Neuronal stem cell (in vitro differentiated cells): ENCODE measurements at regions not wholly inside any gene's neighbourhood (a gene's known extent, or its start where the extent isn't known, plus 50 kb on each side); places are given as distances from the start of the nearest gene placed in this dataset.

Experiments used
- DNase-seq: peaks from one replicate; pipeline ENCODE4 v3.0.0-alpha.2; 2013; ENCODE audit warnings: low spot score
- H2AFZ ChIP-seq: one replicate; pipeline ENCODE4 v1.6.1; 2013; ENCODE audit warnings: mild to moderate bottlenecking, low read length, inconsistent platforms
- H2AK5ac ChIP-seq: 2 replicates; pipeline ENCODE4 v1.6.1; 2013; ENCODE audit warnings: low read depth, mild to moderate bottlenecking, inconsistent platforms, low read length, moderate library complexity, mixed read lengths
- H2BK120ac ChIP-seq: 2 replicates; pipeline ENCODE4 v1.6.1; 2013; ENCODE audit warnings: low read depth, mild to moderate bottlenecking, inconsistent platforms, low read length, moderate library complexity, mixed read lengths
- H2BK12ac ChIP-seq: one replicate; pipeline ENCODE4 v1.6.1; 2013; ENCODE audit warnings: low read length, inconsistent platforms
- H2BK15ac ChIP-seq: 2 replicates; pipeline ENCODE4 v1.6.1; 2013; ENCODE audit warnings: mild to moderate bottlenecking, low read length, inconsistent platforms, mixed read lengths
- H2BK5ac ChIP-seq: one replicate; pipeline ENCODE4 v1.6.1; 2013; ENCODE audit warnings: inconsistent platforms, mild to moderate bottlenecking, low read length, moderate library complexity
- H3K14ac ChIP-seq: one replicate; pipeline ENCODE4 v1.6.1; 2013; ENCODE audit warnings: low read length, inconsistent platforms
- H3K18ac ChIP-seq: 2 replicates; pipeline ENCODE4 v1.6.1; 2013; ENCODE audit warnings: low read length, inconsistent platforms
- H3K23ac ChIP-seq: 2 replicates; pipeline ENCODE4 v1.6.1; 2013; ENCODE audit warnings: low read depth, mild to moderate bottlenecking, mixed read lengths, low read length, inconsistent platforms; ENCODE audit not compliant: poor library complexity
- H3K27ac ChIP-seq: replicated peaks from 3 replicates; pipeline ENCODE4 v1.5.1; 2013; ENCODE audit warnings: low read length, inconsistent platforms
- H3K27me3 ChIP-seq, 3 experiments: 2 replicates each; pipeline ENCODE4 v1.6.1; 2013; ENCODE audit warnings: low read length in 3 of 3, mild to moderate bottlenecking in 2 of 3, inconsistent platforms in 1 of 3, low read depth in 1 of 3, mixed read lengths in 1 of 3, moderate library complexity in 1 of 3; ENCODE audit not compliant: control insufficient read depth in 3 of 3, insufficient read depth in 3 of 3
- H3K36me3 ChIP-seq, 2 donors: replicated peaks in 1 of 2; 2 replicates each; pipeline ENCODE4 v1.6.1; 2013; ENCODE audit warnings: low read length in 2 of 2; ENCODE audit not compliant: control insufficient read depth in 2 of 2, insufficient read depth in 2 of 2
- H3K4ac ChIP-seq: 2 replicates; pipeline ENCODE4 v1.6.1; 2013; ENCODE audit warnings: inconsistent platforms, mild to moderate bottlenecking, low read length, moderate library complexity
- H3K4me1 ChIP-seq, 2 donors: 1 replicate in 1 of 2; 2 replicates in 1 of 2; pipeline ENCODE4 v1.6.1; 2013; ENCODE audit warnings: low read length in 2 of 2, low read depth in 1 of 2; ENCODE audit not compliant: control insufficient read depth in 2 of 2, insufficient read depth in 1 of 2
- H3K4me2 ChIP-seq: one replicate; pipeline ENCODE4 v1.6.1; 2013; ENCODE audit warnings: mild to moderate bottlenecking, low read length, inconsistent platforms; ENCODE audit not compliant: insufficient read depth, poor library complexity, severe bottlenecking
- H3K4me3 ChIP-seq, 2 donors: 2 replicates each; pipeline ENCODE4 v1.5.1; 2013; ENCODE audit warnings: low read length in 2 of 2, mild to moderate bottlenecking in 2 of 2, inconsistent platforms in 1 of 2, moderate library complexity in 1 of 2
- H3K79me1 ChIP-seq: one replicate; pipeline ENCODE4 v1.6.1; 2013; ENCODE audit warnings: low read depth, mild to moderate bottlenecking, inconsistent platforms, low read length, moderate library complexity
- H3K9ac ChIP-seq: one replicate; pipeline ENCODE4 v1.6.1; 2013; ENCODE audit warnings: mild to moderate bottlenecking, low read depth, low read length, inconsistent platforms; ENCODE audit not compliant: poor library complexity
- H3K9me3 ChIP-seq, 2 donors: replicated peaks in 1 of 2; 2 replicates each; pipeline versions ENCODE3 to v1.6.1; 2013; ENCODE audit warnings: low read length in 2 of 2, mild to moderate bottlenecking in 2 of 2, inconsistent platforms in 1 of 2, low read depth in 1 of 2, mixed read lengths in 1 of 2, moderate library complexity in 1 of 2; ENCODE audit not compliant: control insufficient read depth in 2 of 2, insufficient read depth in 1 of 2
- H4K8ac ChIP-seq: one replicate; pipeline ENCODE4 v1.6.1; 2013; ENCODE audit warnings: low read depth, mild to moderate bottlenecking, inconsistent platforms, low read length, moderate library complexity
- H4K91ac ChIP-seq: one replicate; pipeline ENCODE4 v1.6.1; 2013; ENCODE audit warnings: low read length, low read depth, mild to moderate bottlenecking, inconsistent platforms; ENCODE audit not compliant: poor library complexity
- WGBS, 2 donors: extraction: QIAGEN DNeasy Blood & Tissue Kit; methylation state at CpG; one replicate each; pipeline ENCODE4 v1.1.7; 2013; ENCODE audit warnings: missing lambda C conversion rate in 2 of 2, mixed read lengths in 1 of 2; ENCODE audit not compliant: insufficient read length in 2 of 2, insufficient replicate concordance in 1 of 2; ENCODE audit errors: extremely low coverage in 2 of 2; 5-methylcytosine and 5-hydroxymethylcytosine counted together

DNA sequence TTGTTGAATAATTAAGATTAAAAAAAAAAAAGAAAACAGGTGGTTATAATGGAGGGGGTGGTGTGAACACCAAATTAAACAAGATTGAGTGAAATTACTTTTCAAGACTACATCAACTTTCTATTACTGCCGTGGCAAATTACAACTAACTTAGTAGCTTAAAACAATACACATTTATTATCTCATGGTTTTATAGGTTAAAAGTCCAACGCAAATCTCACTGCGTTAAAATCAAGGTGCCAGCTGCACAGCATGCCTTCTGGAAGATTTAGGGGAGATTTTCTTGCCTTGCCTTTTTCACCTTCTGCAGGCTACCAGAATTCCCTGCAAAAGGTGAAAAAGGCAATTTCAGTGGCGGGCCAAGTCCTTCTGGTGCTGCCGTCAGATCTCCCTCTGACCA is 58.5 kb downstream of the ATXN3L start:
- Histone ChIP-seq H2BK120ac (no peak overlapping the region), H3K23ac (no peak overlapping the region), H2AK5ac (no peak overlapping the region), H3K79me1 (no peaks in the 10 kb centered on the region), H2BK12ac (no peak overlapping the region), H3K27me3 (no peaks in the 10 kb centered on the region), H2BK5ac (no peak overlapping the region), H3K14ac (no peak overlapping the region), H3K27ac (no peak overlapping the region), H3K9me3 (peaks cover 0 to 3% of the 10 kb centered on the region in 2 donors), H3K18ac (no peak overlapping the region), H3K9ac (no peak overlapping the region), H4K8ac (no peak overlapping the region), H3K4me2 (no peak overlapping the region), H2BK15ac (no peak overlapping the region), H3K36me3 (no peaks in the 10 kb centered on the region), H3K4ac (no peak overlapping the region), H3K4me1 (peaks cover 0 to 13% of the 10 kb centered on the region in 2 donors), H4K91ac (no peak overlapping the region), H2AFZ (no peak overlapping the region), H3K4me3 (no peak overlapping the region)
- WGBS, 2 donors, result no CpG with 5 or more reads among the region's 5 CpGs
- no peak for DNase-seq

DNA sequence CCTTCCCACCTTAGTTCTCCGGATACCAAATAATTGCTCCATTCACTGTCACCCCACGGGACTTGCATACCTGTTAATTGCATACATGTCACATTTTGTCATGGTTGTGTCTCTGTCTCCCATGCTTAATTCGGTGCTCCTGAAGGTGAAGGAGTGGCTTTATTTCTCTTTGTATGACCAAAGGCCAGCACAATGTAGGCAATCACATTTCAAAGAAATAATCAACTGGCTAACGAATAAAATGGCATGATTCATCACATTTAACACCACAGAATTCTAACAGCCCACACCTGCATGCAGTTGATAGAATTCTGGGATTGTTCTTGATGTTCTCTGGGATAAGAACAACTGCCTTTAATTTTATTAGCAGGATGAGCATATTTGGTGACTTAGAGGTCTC is 59.3 kb downstream of the ATXN3L start:
- Histone ChIP-seq H4K91ac (no peak overlapping the region), H3K9ac (no peak overlapping the region), H2BK120ac (no peak overlapping the region), H3K27ac (no peak overlapping the region), H3K23ac (no peak overlapping the region), H2BK5ac (no peak overlapping the region), H3K4me2 (no peak overlapping the region), H3K79me1 (no peaks in the 10 kb centered on the region), H4K8ac (no peak overlapping the region), H3K4ac (no peak overlapping the region), H3K4me3 (no peak overlapping the region), H2BK12ac (no peak overlapping the region), H3K9me3 (peaks cover 0 to 3% of the 10 kb centered on the region in 2 donors), H2AK5ac (no peak overlapping the region), H2BK15ac (no peak overlapping the region), H3K27me3 (no peaks in the 10 kb centered on the region), H2AFZ (no peak overlapping the region), H3K4me1 (peaks cover 0 to 6% of the 10 kb centered on the region in 2 donors), H3K14ac (no peak overlapping the region), H3K36me3 (no peaks in the 10 kb centered on the region), H3K18ac (no peak overlapping the region)
- no CpG with 5 or more reads among the region's 4 CpGs for WGBS, 2 donors
- no peak for DNase-seq

DNA sequence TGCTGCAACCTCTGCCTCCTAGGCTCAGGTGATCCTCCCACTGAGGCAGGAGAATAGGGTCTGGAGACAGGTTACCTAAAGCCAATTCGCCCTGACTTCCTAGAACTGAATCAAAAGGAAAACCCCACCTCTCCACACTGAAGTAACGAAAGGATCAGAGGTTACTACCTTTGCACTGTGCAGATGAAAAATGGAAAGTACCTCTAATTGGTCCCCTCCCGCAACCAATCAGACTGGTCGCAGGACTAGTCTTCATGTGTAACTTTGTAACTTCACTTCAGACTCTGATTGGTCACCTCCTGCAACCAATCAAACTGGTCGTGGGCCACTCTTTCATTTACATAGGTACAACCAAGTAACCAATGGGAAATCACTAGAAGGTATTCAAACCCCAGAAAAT is 61.1 kb downstream of the ATXN3L start:
- no peak for DNase-seq
- H3K4me3 ChIP-seq, result no peak overlapping the region
- no CpG with 5 or more reads among the region's 5 CpGs for WGBS, 2 donors

DNA sequence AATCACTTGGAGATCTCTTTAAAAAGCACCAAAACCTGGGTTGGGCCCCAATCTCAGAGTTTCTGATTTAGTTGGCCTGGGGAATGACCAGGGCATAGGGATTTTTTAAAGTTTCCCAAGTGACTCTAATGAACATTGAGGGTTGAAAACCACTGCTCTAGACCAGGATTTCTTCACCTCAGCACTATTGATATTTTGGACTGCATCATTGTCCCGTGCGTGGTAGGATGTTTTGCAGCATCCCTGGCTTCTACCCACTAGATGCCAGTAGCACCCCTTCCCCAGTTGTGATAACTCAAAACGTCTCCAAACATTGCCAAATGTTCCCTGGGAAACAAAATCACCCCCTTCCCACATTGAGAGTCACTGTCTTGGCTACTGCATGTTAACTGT is 61.8 kb downstream of the ATXN3L start:
- H3K4me2 ChIP-seq, result no peak overlapping the region
- H3K9me3 ChIP-seq, result peaks cover 0 to 3% of the 10 kb centered on the region in 2 donors
- no peak overlapping the region for H3K23ac ChIP-seq
- no peaks in the 10 kb centered on the region for H3K27me3 ChIP-seq
- WGBS, 2 donors, result no CpG with 5 or more reads among the region's 3 CpGs
- no peaks in the 10 kb centered on the region for H3K79me1 ChIP-seq
- no peaks in the 10 kb centered on the region for H3K36me3 ChIP-seq
- no peak for DNase-seq
- H2AFZ ChIP-seq, result no peak overlapping the region
- H2BK12ac ChIP-seq, result no peak overlapping the region
- H2AK5ac ChIP-seq, result no peak overlapping the region
- H3K18ac ChIP-seq, result no peak overlapping the region
- no peak overlapping the region for H3K27ac ChIP-seq
- H2BK5ac ChIP-seq, result no peak overlapping the region
- H2BK120ac ChIP-seq, result no peak overlapping the region
- H3K4me3 ChIP-seq, result no peak overlapping the region
- no peak overlapping the region for H3K14ac ChIP-seq
- H3K9ac ChIP-seq, result no peak overlapping the region
- no peak overlapping the region for H2BK15ac ChIP-seq
- no peak overlapping the region for H4K91ac ChIP-seq
- H3K4ac ChIP-seq, result no peak overlapping the region
- H4K8ac ChIP-seq, result no peak overlapping the region
- no peaks in the 10 kb centered on the region for H3K4me1 ChIP-seq

More for the DNA sequence above, 61.1 kb downstream of the ATXN3L start:
- no peak overlapping the region for H2BK15ac ChIP-seq
- no peak overlapping the region for H4K91ac ChIP-seq
- no peaks in the 10 kb centered on the region for H3K4me1 ChIP-seq
- H3K4ac ChIP-seq, result no peak overlapping the region
- H3K23ac ChIP-seq, result no peak overlapping the region
- H3K9ac ChIP-seq, result no peak overlapping the region
- H2AFZ ChIP-seq, result no peak overlapping the region
- H3K36me3 ChIP-seq, result no peaks in the 10 kb centered on the region
- no peak overlapping the region for H3K4me2 ChIP-seq
- H3K79me1 ChIP-seq, result no peaks in the 10 kb centered on the region
- no peak overlapping the region for H3K18ac ChIP-seq
- no peak overlapping the region for H2BK120ac ChIP-seq
- H2BK12ac ChIP-seq, result no peak overlapping the region
- H2BK5ac ChIP-seq, result no peak overlapping the region
- H3K27ac ChIP-seq, result no peak overlapping the region
- H3K27me3 ChIP-seq, result no peaks in the 10 kb centered on the region
- peaks cover 0 to 3% of the 10 kb centered on the region in 2 donors for H3K9me3 ChIP-seq
- H3K14ac ChIP-seq, result no peak overlapping the region
- no peak overlapping the region for H2AK5ac ChIP-seq
- no peak overlapping the region for H4K8ac ChIP-seq
